ENCODE measurements at regions not wholly inside any gene's neighbourhood (a gene's known extent, or its start where the extent isn't known, plus 50 kb on each side); places are given as distances from the start of the nearest gene placed in this dataset.
"Not testable (repeated sequence)": the region's sequence is repeated elsewhere in the genome, so short reads cannot be mapped to it uniquely, and the experiment has no call there.

DNA sequence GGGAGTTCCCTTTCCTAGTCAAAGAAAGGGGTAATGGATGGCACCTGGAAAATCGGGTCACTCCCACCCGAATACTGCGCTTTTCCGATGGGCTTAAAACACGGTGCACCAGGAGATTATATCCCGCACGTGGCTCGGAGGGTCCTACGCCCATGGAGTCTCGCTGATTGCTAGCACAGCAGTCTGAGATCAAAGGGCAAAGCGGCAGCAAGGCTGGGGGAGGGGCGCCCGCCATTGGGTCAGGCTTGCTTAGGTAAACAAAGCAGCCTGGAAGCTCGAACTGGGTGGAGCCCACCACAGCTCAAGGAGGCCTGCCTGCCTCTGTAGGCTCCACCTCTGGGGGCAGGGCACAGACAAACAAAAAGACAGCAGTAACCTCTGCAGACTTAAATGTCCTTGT is 683.3 kb upstream of the MIR17HG start:
- not testable (repeated sequence) for DNase-seq

DNA sequence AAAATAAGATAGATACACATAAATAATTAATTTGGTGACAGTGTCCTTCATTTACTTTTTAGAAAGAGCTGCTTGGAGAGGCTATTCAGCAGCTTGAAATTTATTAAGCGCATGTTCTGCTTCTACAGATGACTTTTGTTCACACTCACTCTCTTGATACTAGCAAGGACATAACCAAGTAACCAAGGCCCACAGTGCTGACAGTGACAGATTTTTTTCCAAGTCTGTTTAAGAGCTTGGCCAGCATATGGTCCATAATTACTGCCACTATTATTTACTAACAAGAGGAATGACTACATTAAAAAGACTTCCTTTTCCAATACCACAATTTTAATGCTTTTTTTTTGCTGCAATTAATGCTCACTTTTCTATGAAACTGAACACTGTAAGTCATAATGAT is 673.7 kb upstream of the MIR17HG start:
- DNase-seq = peak; percentile 57

GRCh38 chr13:90675129-90675528 is 672.4 kb upstream of the MIR17HG start:
- DNase-seq = no peak

DNA sequence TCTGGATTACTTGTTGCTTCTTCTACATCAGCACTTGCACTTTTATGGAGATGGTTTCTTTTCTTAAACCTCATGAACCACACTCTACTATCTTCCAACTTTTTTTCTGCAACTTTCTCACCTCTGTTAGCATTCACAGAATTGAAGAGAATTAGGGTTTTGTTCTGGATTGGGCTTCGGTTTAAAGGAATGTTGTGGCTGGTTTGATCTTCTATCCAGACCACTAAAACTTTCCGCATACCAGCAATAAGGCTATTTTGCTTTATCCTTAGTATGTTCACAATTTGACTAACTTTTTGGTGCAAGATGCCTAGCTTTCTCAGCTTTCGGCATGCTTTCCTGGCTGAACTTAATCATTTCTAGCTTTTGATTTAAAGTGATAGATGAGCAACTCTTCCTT is 666.7 kb upstream of the MIR17HG start:
- no peak for DNase-seq

DNA sequence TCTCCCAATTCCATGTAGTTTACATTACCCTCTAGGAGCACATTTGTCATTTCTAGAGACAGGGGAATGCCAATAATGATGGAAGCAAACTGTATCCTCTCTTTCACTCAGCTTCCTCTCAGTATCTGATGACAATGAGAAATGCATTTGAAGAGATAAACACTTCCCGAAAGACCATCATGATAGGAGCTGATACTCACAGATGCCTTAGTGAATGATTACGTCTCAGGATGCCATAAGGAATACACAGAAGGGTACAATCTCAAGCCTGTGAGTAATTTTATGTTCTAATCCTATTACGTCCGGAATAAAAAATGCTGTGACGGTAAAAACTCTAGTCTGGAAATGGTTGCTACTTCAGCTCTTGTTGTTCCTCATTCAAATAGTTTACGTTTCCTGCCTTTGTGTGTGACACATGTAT is 663.8 kb upstream of the MIR17HG start:
- no peak for DNase-seq

- no peak for DNase-seq
These were observed 661.0 kb upstream of the MIR17HG start for GRCh38 chr13:90686442-90686841.

- no peak for DNase-seq
These were observed 658.4 kb upstream of the MIR17HG start for GRCh38 chr13:90689111-90689510.

DNA sequence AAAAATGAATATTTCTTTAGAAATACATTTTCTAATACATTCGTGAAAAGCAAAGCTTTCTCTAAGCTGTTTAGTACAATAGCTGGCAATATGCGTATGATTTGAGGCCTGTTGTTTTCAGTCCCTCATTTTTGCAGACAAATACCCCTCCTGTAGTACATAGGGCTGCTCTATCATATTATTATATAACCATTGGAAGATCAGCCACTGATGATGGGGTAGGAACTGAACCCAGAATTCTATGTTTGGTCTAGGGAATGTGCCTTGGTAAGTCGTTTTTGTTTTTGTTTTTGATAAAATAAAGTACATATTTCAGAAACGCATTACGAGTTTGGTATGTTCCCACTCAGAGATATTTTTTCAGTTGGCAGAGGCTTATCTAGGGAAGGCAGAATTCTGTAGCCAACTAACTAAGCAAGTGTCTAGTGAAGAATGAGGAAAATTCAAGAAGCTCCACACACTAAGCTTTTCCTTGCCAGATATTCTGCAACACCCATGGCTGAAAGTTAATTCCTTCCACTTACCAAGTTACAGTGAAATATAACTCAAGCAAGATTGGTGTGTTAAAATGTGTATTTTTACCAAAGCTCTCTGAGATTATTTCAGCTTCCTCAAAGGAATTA is 656.9 kb upstream of the MIR17HG start:
- DNase-seq = no peak

GRCh38 chr13:90696254-90696653 is 651.2 kb upstream of the MIR17HG start:
- no peak for DNase-seq

DNA sequence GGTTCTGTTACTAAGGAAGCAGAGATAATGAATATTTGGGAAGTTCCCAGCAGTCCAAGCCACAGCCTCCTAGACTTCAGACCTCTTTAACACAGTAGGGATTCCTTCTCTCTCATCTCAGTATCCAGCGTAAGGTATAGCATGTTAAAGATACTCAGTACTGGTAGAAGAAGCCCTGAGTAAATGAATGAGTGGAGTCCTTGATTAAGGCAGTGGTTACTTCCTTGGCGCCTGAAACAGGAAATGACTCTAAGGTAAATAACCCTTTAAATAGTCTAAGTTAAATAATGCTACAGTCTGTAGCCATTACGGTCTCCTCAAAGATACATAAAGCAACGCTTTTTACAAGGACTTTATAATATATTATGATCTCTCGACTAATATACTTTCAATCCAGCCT is 650.8 kb upstream of the MIR17HG start:
- no peak for DNase-seq

DNA sequence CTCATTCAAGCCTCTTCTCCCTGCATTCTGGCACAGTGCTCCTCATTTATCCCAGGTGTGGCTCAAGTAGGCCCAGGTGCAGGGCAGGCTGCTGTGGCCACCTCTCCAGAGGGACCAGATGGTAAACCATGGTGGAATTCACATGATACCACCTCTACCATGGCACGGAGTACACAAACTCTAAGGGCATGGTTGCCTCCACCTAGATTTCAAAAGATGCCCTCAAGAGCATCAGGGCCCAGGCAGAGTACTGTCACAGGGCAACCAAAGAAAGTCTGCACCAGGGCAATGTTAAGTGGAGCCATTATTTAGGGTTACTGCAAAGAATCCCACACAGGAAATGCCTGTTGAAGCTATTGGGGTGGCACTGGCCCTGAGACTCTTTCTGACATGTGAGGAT is 647.1 kb upstream of the MIR17HG start:
- no peak for DNase-seq

GRCh38 chr13:90701264-90701663 is 646.2 kb upstream of the MIR17HG start:
- no peak for DNase-seq

DNA sequence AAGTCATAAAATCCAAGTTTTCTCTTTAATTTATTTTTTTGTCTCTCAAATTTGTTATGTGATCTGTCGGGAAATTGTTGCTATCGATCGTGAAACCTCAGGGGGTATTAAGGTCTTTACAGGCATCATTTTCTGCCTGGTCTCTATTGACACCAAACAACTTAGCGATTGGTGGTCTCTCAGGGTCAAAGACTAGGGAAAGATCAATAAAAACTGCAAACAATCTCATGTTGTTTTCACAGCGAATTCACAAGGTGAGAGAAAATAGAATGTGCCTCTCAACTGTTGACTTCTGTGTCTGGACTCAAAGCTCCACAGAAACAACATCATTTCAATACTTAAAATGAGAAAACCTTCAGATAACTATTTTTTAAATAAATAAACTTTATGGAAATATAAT is 645.4 kb upstream of the MIR17HG start:
- DNase-seq = no peak

DNA sequence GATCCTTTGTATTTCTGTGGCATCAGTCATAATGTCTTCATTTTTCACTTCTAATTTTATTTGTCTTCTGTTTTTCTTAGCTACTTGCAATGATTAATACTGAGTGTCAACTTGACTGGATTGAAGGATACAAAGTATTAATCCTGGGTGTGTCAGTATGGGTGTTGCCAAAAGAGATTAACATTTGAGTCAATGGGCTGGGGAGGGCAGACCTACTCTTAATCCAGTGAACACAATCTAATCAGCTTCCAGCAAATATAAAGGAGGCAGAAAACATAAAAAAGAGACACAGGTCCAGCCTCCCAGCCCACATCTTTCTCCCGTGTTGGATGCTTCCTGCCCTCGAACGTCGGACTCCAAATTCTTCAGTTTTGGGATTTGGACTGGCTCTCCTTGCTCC is 640.9 kb upstream of the MIR17HG start:
- no peak for DNase-seq

- no peak for DNase-seq
These were observed 639.4 kb upstream of the MIR17HG start for GRCh38 chr13:90708128-90708527.

DNA sequence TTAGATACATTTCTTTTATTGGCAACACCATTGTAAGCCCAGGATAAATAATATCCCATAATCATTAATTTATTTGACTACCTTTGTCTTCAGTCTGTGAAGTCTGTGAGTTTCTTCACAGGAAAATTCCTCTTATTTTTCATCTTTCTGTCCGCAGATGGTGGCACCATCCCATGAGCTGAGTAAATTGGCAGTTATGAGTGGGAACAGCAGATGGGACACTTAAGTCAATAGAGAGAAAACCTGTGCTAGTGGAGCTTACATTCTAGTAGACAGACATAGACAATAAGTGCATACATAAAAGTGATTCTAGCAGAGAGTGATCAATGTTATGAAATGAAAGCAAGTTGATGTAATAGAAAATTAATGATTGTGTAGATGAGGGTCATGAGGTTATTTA is 638.2 kb upstream of the MIR17HG start:
- DNase-seq = no peak

GRCh38 chr13:90710164-90710759 is 637.2 kb upstream of the MIR17HG start:
- DNase-seq = no peak

GRCh38 chr13:90713441-90714133 is 633.9 kb upstream of the MIR17HG start:
- no peak for DNase-seq

GRCh38 chr13:90715485-90715884 is 632.0 kb upstream of the MIR17HG start:
- DNase-seq = no peak

DNA sequence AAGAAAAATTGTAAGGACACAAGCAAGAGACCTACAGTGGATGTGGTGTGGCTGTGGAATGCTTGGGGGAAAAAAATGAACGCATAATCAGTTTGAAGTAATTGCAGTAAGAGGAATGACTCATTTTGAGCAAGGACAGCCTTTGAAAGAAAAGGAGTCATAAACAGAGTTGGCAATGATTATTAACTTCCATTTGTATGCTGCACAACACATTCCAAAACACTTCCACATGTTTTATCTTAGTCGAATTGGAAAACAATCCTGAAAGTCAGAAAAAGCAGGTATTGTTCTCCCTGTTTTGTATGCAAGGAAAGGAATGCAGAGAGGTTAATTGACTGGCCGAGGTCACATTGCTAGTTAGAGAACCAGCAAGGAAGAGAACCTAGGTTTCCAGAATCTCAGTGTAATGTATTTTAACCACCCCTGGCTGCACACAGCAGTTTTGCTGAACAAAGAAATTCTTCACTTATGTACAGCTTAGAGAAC is 630.0 kb upstream of the MIR17HG start:
- DNase-seq = no peak

- no peak for DNase-seq
These were observed 628.0 kb upstream of the MIR17HG start for GRCh38 chr13:90719461-90719860.

DNA sequence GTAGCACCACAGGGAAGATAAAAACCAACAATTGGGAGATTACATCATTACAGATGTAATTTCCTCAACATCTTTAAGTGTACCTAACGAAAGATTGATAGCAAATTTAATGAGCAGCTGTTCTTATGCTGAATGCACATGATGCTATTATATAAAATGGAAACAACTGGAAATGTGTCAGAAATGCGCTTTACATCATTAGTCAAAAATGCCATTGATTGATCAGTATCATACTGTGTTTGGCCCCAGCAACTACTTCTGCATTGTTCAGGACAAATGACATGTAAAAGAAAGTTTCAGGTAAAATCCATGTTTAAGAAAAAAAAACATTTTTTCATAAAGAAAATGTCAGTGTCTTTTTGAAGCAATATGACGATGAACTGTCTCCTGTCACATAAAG is 625.5 kb upstream of the MIR17HG start:
- no peak for DNase-seq

GRCh38 chr13:90723381-90723780 is 624.1 kb upstream of the MIR17HG start:
- DNase-seq = no peak

DNA sequence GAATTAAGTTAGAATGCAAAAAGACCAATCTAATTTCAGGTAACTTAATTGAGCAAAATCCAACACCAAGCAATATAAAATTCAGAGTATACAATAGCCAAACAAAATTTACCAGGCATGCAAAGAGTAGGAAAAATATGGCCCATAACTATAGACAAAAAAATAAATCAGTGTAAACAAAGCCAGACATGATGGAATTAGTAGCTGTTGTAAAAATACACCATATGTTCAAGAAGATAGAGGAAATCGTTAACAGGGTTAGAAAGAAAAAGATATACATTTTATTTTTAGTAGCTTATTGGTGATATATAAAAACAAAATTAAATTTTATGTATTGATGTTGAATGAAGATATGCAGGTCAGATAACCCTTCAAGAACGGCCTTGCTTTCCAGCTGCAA is 621.1 kb upstream of the MIR17HG start:
- DNase-seq = no peak

Measured in NCI-H1417 treated with DMSO at 0.1 percent for 48 hours (cell line).